ENCODE measurements at regions not wholly inside any gene's neighbourhood (a gene's known extent, or its start where the extent isn't known, plus 50 kb on each side); places are given as distances from the start of the nearest gene placed in this dataset.

GRCh38 chr9:1575939-1576338, 439.2 kb upstream of the SMARCA2 start:
- Mint-ChIP-seq H3K27me3 (no peaks in the 10 kb centered on the region), H3K27ac (no peak overlapping the region), H3K36me3 (peaks cover 2% of the 10 kb centered on the region), H3K4me3 (no peak overlapping the region), H3K4me1 (no peaks in the 10 kb centered on the region), H3K9me3 (peaks cover 0 to 2% (median 0%) of the 10 kb centered on the region in 3 donors)

GRCh38 chr9:1580215-1580614, 434.9 kb upstream of the SMARCA2 start:
- Mint-ChIP-seq H3K27me3 (no peaks in the 10 kb centered on the region), H3K4me1 (no peaks in the 10 kb centered on the region), H3K4me3 (no peak overlapping the region), H3K36me3 (no peaks in the 10 kb centered on the region), H3K27ac (no peak overlapping the region), H3K9me3 (peaks cover 3 to 4% (median 3%) of the 10 kb centered on the region in 3 donors)

- Mint-ChIP-seq H3K27me3 (no peaks in the 10 kb centered on the region), H3K27ac (no peak overlapping the region), H3K4me3 (no peak overlapping the region), H3K4me1 (no peaks in the 10 kb centered on the region), H3K36me3 (no peaks in the 10 kb centered on the region), H3K9me3 (peaks cover 3 to 6% (median 4%) of the 10 kb centered on the region in 3 donors)
Observed at GRCh38 chr9:1581926-1582325, 433.2 kb upstream of the SMARCA2 start.

- H3K9me3 Mint-ChIP-seq: peaks cover 0 to 4% (median 1%) of the 10 kb centered on the region in 3 donors
- H3K27me3 Mint-ChIP-seq: peaks cover 2% of the 10 kb centered on the region
- no peak overlapping the region for H3K27ac Mint-ChIP-seq
- no peaks in the 10 kb centered on the region for H3K4me1 Mint-ChIP-seq
- no peak overlapping the region for H3K4me3 Mint-ChIP-seq
- H3K36me3 Mint-ChIP-seq: no peaks in the 10 kb centered on the region
Observed at GRCh38 chr9:1591310-1591709, 423.8 kb upstream of the SMARCA2 start.

- peaks cover 0 to 1% (median 0%) of the 10 kb centered on the region in 3 donors for H3K9me3 Mint-ChIP-seq
- no peak overlapping the region for H3K27ac Mint-ChIP-seq
- H3K36me3 Mint-ChIP-seq: no peaks in the 10 kb centered on the region
- no peaks in the 10 kb centered on the region for H3K4me1 Mint-ChIP-seq
- peaks cover 2% of the 10 kb centered on the region for H3K27me3 Mint-ChIP-seq
- H3K4me3 Mint-ChIP-seq: no peak overlapping the region
Observed at GRCh38 chr9:1598270-1598669, 416.9 kb upstream of the SMARCA2 start.

- Mint-ChIP-seq H3K27me3 (peaks cover 2% of the 10 kb centered on the region), H3K9me3 (peaks cover 0 to 8% (median 5%) of the 10 kb centered on the region in 3 donors), H3K4me1 (no peaks in the 10 kb centered on the region), H3K27ac (no peak overlapping the region), H3K36me3 (no peaks in the 10 kb centered on the region), H3K4me3 (no peak overlapping the region)
Observed at GRCh38 chr9:1599961-1600360, 415.2 kb upstream of the SMARCA2 start.

- no peak overlapping the region for H3K4me3 Mint-ChIP-seq
- peaks cover 0 to 8% (median 4%) of the 10 kb centered on the region in 3 donors for H3K9me3 Mint-ChIP-seq
- H3K27me3 Mint-ChIP-seq: peaks cover 4% of the 10 kb centered on the region
- H3K36me3 Mint-ChIP-seq: no peaks in the 10 kb centered on the region
- no peaks in the 10 kb centered on the region for H3K4me1 Mint-ChIP-seq
- H3K27ac Mint-ChIP-seq: no peak overlapping the region
Observed at GRCh38 chr9:1604942-1605560, 410.1 kb upstream of the SMARCA2 start.

- Mint-ChIP-seq H3K4me1 (no peaks in the 10 kb centered on the region), H3K36me3 (no peaks in the 10 kb centered on the region), H3K9me3 (peaks cover 0 to 8% (median 4%) of the 10 kb centered on the region in 3 donors), H3K27me3 (peaks cover 4% of the 10 kb centered on the region), H3K4me3 (no peak overlapping the region), H3K27ac (no peak overlapping the region)
Observed at GRCh38 chr9:1606253-1606652, 408.9 kb upstream of the SMARCA2 start.

GRCh38 chr9:1612886-1613285, 402.3 kb upstream of the SMARCA2 start:
- H3K27me3 Mint-ChIP-seq: peaks cover 8% of the 10 kb centered on the region
- no peak overlapping the region for H3K4me3 Mint-ChIP-seq
- H3K4me1 Mint-ChIP-seq: no peaks in the 10 kb centered on the region
- H3K27ac Mint-ChIP-seq: no peak overlapping the region
- H3K9me3 Mint-ChIP-seq: peaks cover 0 to 7% (median 2%) of the 10 kb centered on the region in 3 donors
- no peaks in the 10 kb centered on the region for H3K36me3 Mint-ChIP-seq

- Mint-ChIP-seq H3K27me3 (peaks cover 8% of the 10 kb centered on the region), H3K27ac (no peak overlapping the region), H3K4me1 (no peaks in the 10 kb centered on the region), H3K4me3 (no peak overlapping the region), H3K9me3 (peaks cover 0 to 7% (median 2%) of the 10 kb centered on the region in 3 donors), H3K36me3 (no peaks in the 10 kb centered on the region)
Observed at GRCh38 chr9:1617419-1617818, 397.7 kb upstream of the SMARCA2 start.

- Mint-ChIP-seq H3K4me1 (no peaks in the 10 kb centered on the region), H3K4me3 (no peak overlapping the region), H3K27ac (no peak overlapping the region), H3K9me3 (peaks cover 2 to 12% (median 4%) of the 10 kb centered on the region in 3 donors), H3K36me3 (no peaks in the 10 kb centered on the region), H3K27me3 (peaks cover 8% of the 10 kb centered on the region)
Observed at GRCh38 chr9:1619915-1620710, 395.0 kb upstream of the SMARCA2 start.

GRCh38 chr9:1637401-1637800, 377.7 kb upstream of the SMARCA2 start:
- no peaks in the 10 kb centered on the region for H3K27me3 Mint-ChIP-seq

GRCh38 chr9:1639166-1639565, 376.0 kb upstream of the SMARCA2 start:
- Mint-ChIP-seq H3K4me1 (no peaks in the 10 kb centered on the region), H3K27me3 (no peaks in the 10 kb centered on the region), H3K36me3 (no peaks in the 10 kb centered on the region), H3K9me3 (peaks cover 2 to 7% (median 3%) of the 10 kb centered on the region in 3 donors), H3K27ac (no peak overlapping the region), H3K4me3 (no peak overlapping the region)

More at GRCh38 chr9:1637401-1637800, 377.7 kb upstream of the SMARCA2 start:
- Mint-ChIP-seq H3K36me3 (no peaks in the 10 kb centered on the region), H3K4me3 (no peak overlapping the region), H3K27ac (no peak overlapping the region), H3K4me1 (no peaks in the 10 kb centered on the region), H3K9me3 (peaks cover 0 to 7% (median 1%) of the 10 kb centered on the region in 3 donors)

GRCh38 chr9:1647776-1648175, 367.4 kb upstream of the SMARCA2 start:
- Mint-ChIP-seq H3K4me1 (no peaks in the 10 kb centered on the region), H3K27ac (no peak overlapping the region), H3K9me3 (peaks cover 2 to 4% (median 4%) of the 10 kb centered on the region in 3 donors), H3K27me3 (no peaks in the 10 kb centered on the region), H3K4me3 (no peak overlapping the region), H3K36me3 (no peaks in the 10 kb centered on the region)

- no peaks in the 10 kb centered on the region for H3K36me3 Mint-ChIP-seq
- H3K27me3 Mint-ChIP-seq: peaks cover 2% of the 10 kb centered on the region
Observed at GRCh38 chr9:1653282-1653681, 361.9 kb upstream of the SMARCA2 start.

More at GRCh38 chr9:1653282-1653681, 361.9 kb upstream of the SMARCA2 start:
- H3K9me3 Mint-ChIP-seq: peaks cover 0 to 5% (median 0%) of the 10 kb centered on the region in 3 donors
- H3K4me1 Mint-ChIP-seq: no peaks in the 10 kb centered on the region
- no peak overlapping the region for H3K4me3 Mint-ChIP-seq
- no peak overlapping the region for H3K27ac Mint-ChIP-seq
